ENCODE measurements at regions not wholly inside any gene's neighbourhood (a gene's known extent, or its start where the extent isn't known, plus 50 kb on each side); places are given as distances from the start of the nearest gene placed in this dataset.

DNA sequence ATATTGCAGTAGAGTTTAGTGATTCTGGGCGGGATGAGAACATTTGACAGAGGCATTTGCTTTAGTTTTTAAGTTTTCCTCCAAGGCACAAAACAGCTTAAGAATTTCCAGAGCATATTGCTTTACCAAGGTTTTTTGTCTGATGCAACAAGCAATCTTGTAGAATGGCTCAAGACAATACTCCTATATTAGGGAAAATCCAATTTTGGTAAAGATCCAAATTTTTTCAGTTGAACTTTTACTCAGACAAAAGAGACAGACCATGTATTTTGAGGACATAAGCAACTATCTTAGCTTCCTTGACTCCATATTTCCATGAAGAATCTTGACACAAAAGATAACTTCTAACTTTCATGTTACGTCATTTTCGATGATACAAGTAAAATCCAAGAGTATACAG is 92.3 kb upstream of the NANOS1 start:
- TF ChIP-seq TAF1 (IDR thresholded peaks at IDR 0.05; ENCODE audit: low read depth, low read length) = no peak
- TF ChIP-seq POLR2AphosphoS5 (IDR thresholded peaks at IDR 0.05; ENCODE audit: low read depth, low read length) = no peak
- TF ChIP-seq POLR2A (IDR thresholded peaks at IDR 0.05; ENCODE audit: low read depth, low read length) = no peak
- TF ChIP-seq SPI1 (IDR thresholded peaks at IDR 0.05; ENCODE audit: low read depth, low read length) = no peak
